HG02938 (cell line): ENCODE measurements at regions not wholly inside any gene's neighbourhood (a gene's known extent, or its start where the extent isn't known, plus 50 kb on each side); places are given as distances from the start of the nearest gene placed in this dataset.
A peak's percentile ranks its signal among the peaks of the same experiment; 100 is the strongest.

ENCODE experiments used
- ATAC-seq: cut with Tn5 transposase; IDR thresholded peaks from one replicate; pipeline ENCODE4 v1.9.1; 2021; ENCODE audit warnings: mild to moderate bottlenecking, moderate library complexity; ENCODE audit not compliant: unreplicated experiment

- ATAC-seq = no peak
Measured at GRCh38 chr15:94602754-94603470, 371.6 kb downstream of the MCTP2 start.

GRCh38 chr15:94606286-94606685 is 374.9 kb downstream of the MCTP2 start:
- ATAC-seq = no peak

- ATAC-seq = no peak
Measured at GRCh38 chr15:94607176-94607654, 375.9 kb downstream of the MCTP2 start.

GRCh38 chr15:94610069-94610468 is 378.7 kb downstream of the MCTP2 start:
- ATAC-seq = peak; percentile 79

GRCh38 chr15:94610485-94610884 is 379.1 kb downstream of the MCTP2 start:
- ATAC-seq = peak; percentile 8

- no peak for ATAC-seq
Measured at GRCh38 chr15:94611656-94612055, 380.3 kb downstream of the MCTP2 start.

GRCh38 chr15:94615688-94616087 is 384.3 kb downstream of the MCTP2 start:
- ATAC-seq = no peak

- no peak for ATAC-seq
Measured at GRCh38 chr15:94620632-94621031, 389.3 kb downstream of the MCTP2 start.

- ATAC-seq = no peak
Measured at GRCh38 chr15:94621736-94622135, 390.4 kb downstream of the MCTP2 start.

- ATAC-seq = no peak
Measured at GRCh38 chr15:94626949-94627348, 395.6 kb downstream of the MCTP2 start.

GRCh38 chr15:94631608-94632007 is 400.2 kb downstream of the MCTP2 start:
- ATAC-seq = peak; percentile 80

- ATAC-seq = no peak
Measured at GRCh38 chr15:94638183-94638582, 406.8 kb downstream of the MCTP2 start.

GRCh38 chr15:94639701-94640100 is 408.3 kb downstream of the MCTP2 start:
- ATAC-seq = no peak

GRCh38 chr15:94644433-94644832 is 413.1 kb downstream of the MCTP2 start:
- ATAC-seq = no peak

GRCh38 chr15:94653071-94653470 is 421.7 kb downstream of the MCTP2 start:
- no peak for ATAC-seq

- ATAC-seq = no peak
Measured at GRCh38 chr15:94655249-94655880, 424.0 kb downstream of the MCTP2 start.

- no peak for ATAC-seq
Measured at GRCh38 chr15:94665676-94666441, 434.5 kb downstream of the MCTP2 start.

GRCh38 chr15:94666553-94666952 is 435.2 kb downstream of the MCTP2 start:
- no peak for ATAC-seq

- ATAC-seq = no peak
Measured at GRCh38 chr15:94667109-94667508, 435.7 kb downstream of the MCTP2 start.

GRCh38 chr15:94670438-94671034 is 439.2 kb downstream of the MCTP2 start:
- ATAC-seq = no peak

- ATAC-seq = no peak
Measured at GRCh38 chr15:94671858-94672532, 440.6 kb downstream of the MCTP2 start.
